Skeletal muscle tissue (tissue), 3 donors: ENCODE measurements at regions not wholly inside any gene's neighbourhood (a gene's known extent, or its start where the extent isn't known, plus 50 kb on each side); places are given as distances from the start of the nearest gene placed in this dataset.
"Not testable (repeated sequence)": the region's sequence is repeated elsewhere in the genome, so short reads cannot be mapped to it uniquely, and the experiment has no call there.

Source experiments
- H3K27ac ChIP-seq: one replicate; pipeline ENCODE4 v1.7.0; 2013; ENCODE audit warnings: mild to moderate bottlenecking, low read depth, low read length, inconsistent platforms
- H3K27me3 ChIP-seq, 3 donors: one replicate each; pipeline ENCODE4 v1.7.0; 2013; ENCODE audit warnings: low read length in 3 of 3; ENCODE audit not compliant: control insufficient read depth in 3 of 3, insufficient read depth in 3 of 3
- H3K36me3 ChIP-seq, 3 donors: one replicate each; pipeline ENCODE4 v1.7.0; 2013; ENCODE audit warnings: low read length in 3 of 3; ENCODE audit not compliant: control insufficient read depth in 3 of 3, insufficient read depth in 3 of 3
- H3K4me1 ChIP-seq, 3 donors: one replicate each; pipeline ENCODE4 v1.7.0; 2013; ENCODE audit warnings: low read length in 3 of 3, mild to moderate bottlenecking in 3 of 3; ENCODE audit not compliant: control insufficient read depth in 3 of 3, insufficient read depth in 3 of 3
- H3K4me3 ChIP-seq, 3 donors: one replicate each; pipeline ENCODE4 v1.7.0; 2013; ENCODE audit warnings: low read length in 3 of 3
- H3K9ac ChIP-seq, 3 donors: one replicate each; pipeline ENCODE4 v1.7.0; 2013; ENCODE audit warnings: low read length in 3 of 3, mild to moderate bottlenecking in 3 of 3, moderate library complexity in 2 of 3, low read depth in 1 of 3
- H3K9me3 ChIP-seq, 3 donors: one replicate each; pipeline ENCODE4 v1.7.0; 2013; ENCODE audit warnings: low read length in 3 of 3; ENCODE audit not compliant: control insufficient read depth in 3 of 3
- donor health status: Osteomylitis.

DNA sequence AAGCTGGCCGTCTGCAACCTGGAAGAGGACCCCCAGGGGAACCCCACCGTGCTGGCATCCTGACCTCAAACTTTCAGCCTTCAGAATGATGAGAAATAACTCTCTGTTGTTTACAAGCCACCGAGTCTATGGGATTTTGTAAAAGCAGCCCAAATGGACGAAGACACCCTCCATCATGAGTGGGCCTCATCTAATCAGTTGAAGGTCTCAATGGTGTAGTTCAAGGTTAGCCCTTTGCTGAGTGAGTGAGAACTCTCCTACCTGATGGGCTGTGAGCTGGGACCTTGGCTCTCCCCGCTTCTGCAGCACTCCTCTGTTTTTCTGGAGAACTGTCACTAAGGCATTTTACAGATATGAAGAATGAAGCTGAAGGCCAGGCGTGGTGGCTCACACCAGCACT, 325.9 kb upstream of the TNRC6C start:
- Histone ChIP-seq H3K4me1 (no peaks in the 10 kb centered on the region), H3K4me3 (no peak overlapping the region), H3K27me3 (peaks cover 0 to 4% (median 3%) of the 10 kb centered on the region in 3 donors), H3K36me3 (no peaks in the 10 kb centered on the region), H3K27ac (no peak overlapping the region), H3K9me3 (peaks cover 0 to 2% (median 0%) of the 10 kb centered on the region in 3 donors), H3K9ac (no peak overlapping the region)

DNA sequence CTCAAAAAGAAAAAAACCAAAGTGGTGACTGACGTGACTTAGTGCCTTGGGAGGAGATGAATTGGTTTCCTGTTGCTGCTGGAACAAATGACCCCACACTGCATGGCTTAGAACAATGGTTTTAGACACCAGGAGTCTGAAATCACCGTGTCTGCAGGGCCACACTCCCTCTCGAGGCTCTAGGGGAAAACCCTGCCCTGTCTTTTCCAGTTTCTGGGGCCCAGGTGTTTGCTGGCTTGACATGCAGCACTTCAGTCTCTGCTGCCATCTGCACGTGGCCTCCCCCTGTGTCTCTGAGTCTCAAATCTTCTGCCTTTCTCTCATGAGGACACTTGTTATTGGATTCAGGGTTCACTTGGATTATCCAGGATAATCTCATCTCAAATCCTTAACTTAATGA, 323.8 kb upstream of the TNRC6C start:
- Histone ChIP-seq H3K27me3 (peaks cover 0 to 6% (median 4%) of the 10 kb centered on the region in 3 donors), H3K36me3 (no peaks in the 10 kb centered on the region), H3K27ac (no peak overlapping the region), H3K4me3 (no peak overlapping the region), H3K4me1 (no peaks in the 10 kb centered on the region), H3K9ac (no peak overlapping the region), H3K9me3 (no peaks in the 10 kb centered on the region)

GRCh38 chr17:77635176-77635575, 323.3 kb upstream of the TNRC6C start:
- Histone ChIP-seq H3K4me1 (no peaks in the 10 kb centered on the region), H3K27ac (no peak overlapping the region), H3K4me3 (no peak overlapping the region), H3K9ac (no peak overlapping the region), H3K36me3 (no peaks in the 10 kb centered on the region), H3K9me3 (no peaks in the 10 kb centered on the region), H3K27me3 (peaks cover 0 to 6% (median 4%) of the 10 kb centered on the region in 3 donors)

DNA sequence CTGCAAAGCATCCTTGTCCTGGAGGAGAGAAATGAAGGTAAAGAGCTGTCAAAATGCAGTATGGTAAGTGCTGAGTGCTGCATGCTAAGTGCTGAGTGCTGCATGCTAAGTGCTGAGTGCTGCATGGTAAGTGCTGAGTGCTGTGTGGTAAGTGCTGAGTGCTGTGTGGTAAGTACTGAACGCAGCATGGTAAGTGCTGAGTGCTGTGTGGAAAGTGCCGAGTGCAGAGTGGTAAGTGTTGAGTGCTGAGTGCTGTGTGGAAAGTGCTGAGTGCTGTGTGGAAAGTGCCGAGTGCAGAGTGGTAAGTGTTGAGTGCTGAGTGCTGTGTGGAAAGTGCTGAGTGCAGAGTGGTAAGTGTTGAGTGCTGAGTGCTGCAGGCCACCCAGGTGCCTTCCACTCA, 322.7 kb upstream of the TNRC6C start:
- not testable (repeated sequence) for H3K27ac ChIP-seq, H3K9me3 ChIP-seq, H3K36me3 ChIP-seq, H3K4me3 ChIP-seq, H3K27me3 ChIP-seq, H3K9ac ChIP-seq, H3K4me1 ChIP-seq

GRCh38 chr17:77636835-77637817, 321.4 kb upstream of the TNRC6C start:
- Histone ChIP-seq H3K36me3 (no peaks in the 10 kb centered on the region), H3K4me1 (no peaks in the 10 kb centered on the region), H3K9me3 (no peaks in the 10 kb centered on the region), H3K9ac (no peak overlapping the region), H3K4me3 (no peak overlapping the region), H3K27ac (no peak overlapping the region), H3K27me3 (peaks cover 3 to 7% (median 6%) of the 10 kb centered on the region in 3 donors)

- no peak overlapping the region for H3K4me3 ChIP-seq
- H3K9me3 ChIP-seq: no peaks in the 10 kb centered on the region
- H3K9ac ChIP-seq: no peak overlapping the region
- H3K27me3 ChIP-seq: peaks cover 3 to 7% (median 6%) of the 10 kb centered on the region in 3 donors
- no peaks in the 10 kb centered on the region for H3K4me1 ChIP-seq
- no peaks in the 10 kb centered on the region for H3K36me3 ChIP-seq
- no peak overlapping the region for H3K27ac ChIP-seq
These were observed 320.5 kb upstream of the TNRC6C start for GRCh38 chr17:77637818-77638575.

GRCh38 chr17:77640252-77640651, 318.3 kb upstream of the TNRC6C start:
- Histone ChIP-seq H3K4me3 (no peak overlapping the region), H3K9me3 (no peaks in the 10 kb centered on the region), H3K27me3 (peaks cover 3 to 10% (median 6%) of the 10 kb centered on the region in 3 donors), H3K27ac (no peak overlapping the region), H3K36me3 (no peaks in the 10 kb centered on the region), H3K4me1 (peaks cover 4 to 11% (median 7%) of the 10 kb centered on the region in 3 donors), H3K9ac (no peak overlapping the region)

DNA sequence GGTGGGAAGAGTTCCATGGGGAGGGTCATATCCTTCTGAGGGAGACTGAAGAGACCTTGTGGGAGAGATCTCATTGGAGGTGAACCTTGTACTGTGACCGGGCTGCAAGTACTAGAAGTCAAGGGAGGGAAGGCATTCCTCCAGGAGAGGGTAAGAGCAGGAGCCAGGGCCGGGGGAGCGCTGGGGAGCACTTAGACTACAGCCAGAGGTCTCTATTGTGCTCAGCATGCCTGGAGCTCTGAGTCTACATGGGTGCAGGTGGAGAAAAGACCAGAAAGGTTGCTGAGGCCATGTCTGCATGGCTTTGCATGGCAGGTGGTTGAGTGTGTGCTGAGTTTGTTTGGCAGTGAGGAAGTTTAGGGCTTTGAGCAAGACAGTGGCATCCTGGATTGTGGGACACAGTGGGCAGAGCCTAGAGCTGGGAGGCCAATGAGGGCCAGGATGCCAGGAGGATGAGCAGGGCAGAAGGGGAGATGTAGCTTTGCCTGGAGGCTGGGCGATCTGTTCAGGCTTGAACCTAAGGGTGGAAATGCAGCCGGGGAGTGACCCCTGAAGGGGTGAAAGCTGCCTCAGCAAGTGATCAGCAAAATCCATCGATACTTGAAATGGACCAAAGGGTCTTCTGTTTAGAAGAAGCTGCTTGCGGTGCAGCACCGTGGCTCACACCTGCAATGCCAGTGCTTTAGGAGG, 317.4 kb upstream of the TNRC6C start:
- Histone ChIP-seq H3K4me3 (no peak overlapping the region), H3K9me3 (no peaks in the 10 kb centered on the region), H3K27ac (no peak overlapping the region), H3K9ac (no peak overlapping the region), H3K27me3 (peaks cover 3 to 10% (median 6%) of the 10 kb centered on the region in 3 donors), H3K4me1 (peaks cover 7 to 19% (median 15%) of the 10 kb centered on the region in 3 donors), H3K36me3 (no peaks in the 10 kb centered on the region)

DNA sequence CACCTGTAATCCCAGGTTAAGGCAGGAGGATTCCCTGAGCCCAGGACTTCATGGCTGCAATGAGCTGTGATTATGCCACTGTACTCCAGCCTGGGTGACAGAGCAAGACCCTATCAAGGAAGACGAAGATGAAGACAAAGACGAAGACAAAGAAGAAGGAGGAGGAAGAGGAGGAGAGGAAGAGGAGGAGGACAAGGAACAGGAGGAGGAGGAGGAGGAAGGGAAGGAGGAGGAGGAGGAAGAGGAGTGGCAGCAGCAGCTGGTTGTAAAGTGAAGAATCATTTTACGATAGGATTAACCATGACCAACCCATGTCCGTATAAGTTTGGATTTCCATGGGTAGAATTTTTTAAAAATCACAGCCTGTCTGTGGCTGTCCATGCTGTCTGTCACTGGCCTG, 316.8 kb upstream of the TNRC6C start:
- Histone ChIP-seq H3K4me3 (no peak overlapping the region), H3K36me3 (no peaks in the 10 kb centered on the region), H3K9me3 (no peaks in the 10 kb centered on the region), H3K9ac (no peak overlapping the region), H3K4me1 (peaks cover 7 to 19% (median 16%) of the 10 kb centered on the region in 3 donors), H3K27me3 (peaks cover 3 to 7% (median 6%) of the 10 kb centered on the region in 3 donors), H3K27ac (no peak overlapping the region)
